Hypothalamus (tissue), 51 donors: ENCODE measurements at regions not wholly inside any gene's neighbourhood (a gene's known extent, or its start where the extent isn't known, plus 50 kb on each side); places are given as distances from the start of the nearest gene placed in this dataset.
"Not testable (repeated sequence)": the region's sequence is repeated elsewhere in the genome, so short reads cannot be mapped to it uniquely, and the experiment has no call there.

Experiments used
- DNase-seq, 51 donors: peaks; one replicate each; lab custom pipeline; 2025; lab: John Stamatoyannopoulos, UW

DNA sequence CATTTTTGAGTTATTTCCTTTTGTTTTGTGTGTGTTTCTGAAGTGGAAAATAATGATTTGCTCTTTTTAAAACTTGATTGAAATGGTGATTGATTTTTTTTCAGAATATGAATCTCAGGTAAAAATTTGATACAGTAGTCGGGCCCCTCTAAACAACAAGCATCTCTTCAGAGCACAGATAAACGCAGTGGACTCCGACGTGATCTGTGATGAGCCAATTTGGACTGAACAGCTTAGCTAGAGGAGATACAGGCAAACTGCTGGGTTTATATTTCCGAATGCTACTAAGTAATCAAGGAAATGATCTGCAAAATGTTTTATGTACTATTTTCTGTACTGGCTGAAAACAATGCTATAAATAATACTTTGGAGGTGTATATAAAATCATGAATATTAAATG lies 705.7 kb upstream of the RGS18 start:
- DNase-seq = no peak

GRCh38 chr1:191453487-191453886 lies 704.8 kb upstream of the RGS18 start:
- no peak for DNase-seq

- no peak for DNase-seq
These were observed 700.4 kb upstream of the RGS18 start for GRCh38 chr1:191457889-191458288.

DNA sequence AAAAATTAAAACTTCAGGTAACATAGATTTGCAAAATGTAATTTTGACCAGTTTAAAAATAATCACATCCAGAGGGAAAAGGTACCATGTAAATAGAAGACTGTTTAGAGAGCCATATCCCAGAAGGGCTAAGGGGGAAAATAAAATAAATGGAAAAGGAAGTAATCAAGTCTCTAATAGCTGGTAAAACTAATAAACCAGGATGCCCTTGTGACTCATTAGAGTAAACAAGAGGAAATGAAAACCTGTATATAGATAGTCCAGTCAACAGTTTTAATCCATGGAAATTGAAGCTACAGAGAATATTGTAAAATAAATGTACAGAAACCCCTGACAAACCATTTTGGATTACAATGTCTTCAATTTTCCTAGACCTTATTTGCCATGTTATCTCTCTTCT lies 698.0 kb upstream of the RGS18 start:
- no peak for DNase-seq

GRCh38 chr1:191483988-191484387 lies 674.3 kb upstream of the RGS18 start:
- DNase-seq = no peak

DNA sequence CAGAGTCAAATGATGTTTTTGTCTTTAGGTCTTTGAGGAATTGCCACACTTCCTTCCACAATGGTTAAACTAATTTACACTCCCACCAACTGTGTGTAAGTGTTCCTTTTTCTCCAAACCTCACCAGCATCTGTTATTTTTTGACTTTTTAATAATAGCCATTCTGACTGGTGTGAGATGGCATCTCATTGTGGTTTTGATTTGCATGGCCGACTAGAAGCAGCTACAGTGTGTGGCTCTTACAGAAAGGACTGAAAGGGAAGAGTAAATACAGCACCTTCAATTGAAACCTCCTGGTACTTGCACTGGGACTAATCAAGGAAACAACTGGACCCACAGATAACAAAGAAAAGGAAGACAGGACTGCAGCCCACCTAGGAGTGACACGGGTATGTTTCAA lies 668.0 kb upstream of the RGS18 start:
- DNase-seq = no peak

DNA sequence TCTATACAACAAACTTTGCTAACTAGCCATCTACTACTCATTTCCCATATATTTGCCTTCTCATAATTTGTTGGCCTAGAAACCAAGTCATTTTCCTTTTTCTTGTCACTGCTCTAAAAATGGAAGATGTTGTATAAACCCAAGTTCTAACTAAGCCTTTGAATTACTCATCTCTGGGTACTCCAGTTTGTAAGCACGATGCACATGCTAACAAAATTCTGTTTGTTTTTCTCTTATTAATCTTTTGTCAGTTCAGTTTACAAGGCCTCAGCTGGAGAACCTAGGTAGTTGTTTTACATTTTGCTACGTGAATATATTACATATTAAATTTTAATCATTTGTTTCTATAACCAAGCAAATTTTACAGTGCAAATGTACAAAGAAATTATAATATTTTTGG lies 663.2 kb upstream of the RGS18 start:
- DNase-seq = no peak

- DNase-seq = no peak
These were observed 659.9 kb upstream of the RGS18 start for GRCh38 chr1:191498318-191498717.

GRCh38 chr1:191498825-191499224 lies 659.4 kb upstream of the RGS18 start:
- DNase-seq = no peak

- DNase-seq = no peak
These were observed 653.3 kb upstream of the RGS18 start for GRCh38 chr1:191504999-191505398.

DNA sequence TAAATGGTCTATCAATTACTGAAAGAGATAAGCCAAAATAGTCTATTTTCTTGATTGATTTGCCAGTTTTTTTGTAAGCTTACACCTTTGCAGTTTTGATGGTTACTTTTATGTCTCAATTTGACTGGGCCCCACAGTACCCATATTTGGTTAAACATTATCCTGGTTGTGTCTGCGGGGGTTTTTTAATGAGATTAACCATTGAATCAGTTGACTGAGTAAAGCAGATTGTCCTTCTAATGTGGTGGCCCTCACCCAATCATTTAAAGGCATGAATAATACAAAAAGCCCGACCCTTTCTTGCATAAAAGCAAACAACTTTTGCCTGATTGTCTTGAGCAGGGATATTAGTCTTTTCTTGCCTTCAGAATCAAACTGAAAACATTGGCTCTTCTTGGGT lies 650.0 kb upstream of the RGS18 start:
- no peak for DNase-seq

- DNase-seq = not testable (repeated sequence)
These were observed 646.8 kb upstream of the RGS18 start for GRCh38 chr1:191511480-191511879.

GRCh38 chr1:191517826-191518225 lies 640.4 kb upstream of the RGS18 start:
- DNase-seq = no peak

DNA sequence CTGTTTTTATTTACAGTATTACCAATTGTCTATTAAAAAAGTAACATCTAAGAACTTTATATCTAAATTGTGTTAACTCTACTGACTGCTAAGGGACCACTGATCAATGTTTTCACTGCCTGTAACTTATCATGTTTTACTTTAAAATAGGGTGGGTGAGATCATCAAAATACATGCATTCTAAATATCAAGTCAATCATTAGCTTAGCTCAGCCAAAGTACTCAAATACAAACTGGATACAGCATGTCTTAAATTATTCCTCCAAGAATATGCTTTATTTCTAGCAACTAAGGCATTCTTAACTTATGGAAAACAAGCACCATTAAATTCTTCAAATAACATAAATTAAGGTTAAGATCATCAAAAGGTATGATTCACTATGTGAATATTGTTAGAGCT lies 638.7 kb upstream of the RGS18 start:
- DNase-seq = no peak

DNA sequence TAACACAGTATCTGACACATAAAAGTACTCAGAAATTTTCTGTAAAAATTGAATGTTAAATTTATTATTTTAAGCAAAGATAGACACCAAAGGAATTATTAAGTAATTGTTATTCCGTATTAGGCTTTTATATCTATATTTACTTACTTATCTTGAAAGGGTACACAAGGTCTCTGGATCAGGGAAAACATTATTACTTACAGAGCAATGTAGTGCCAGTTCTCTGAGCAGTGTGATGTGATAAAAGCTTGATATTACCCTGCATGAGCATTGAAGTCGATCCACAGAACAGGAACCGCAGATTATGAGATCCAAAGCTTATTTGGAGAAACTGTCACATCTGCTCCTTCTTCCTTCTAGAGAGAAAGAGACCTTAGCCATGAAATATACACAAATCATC lies 637.9 kb upstream of the RGS18 start:
- DNase-seq = no peak

DNA sequence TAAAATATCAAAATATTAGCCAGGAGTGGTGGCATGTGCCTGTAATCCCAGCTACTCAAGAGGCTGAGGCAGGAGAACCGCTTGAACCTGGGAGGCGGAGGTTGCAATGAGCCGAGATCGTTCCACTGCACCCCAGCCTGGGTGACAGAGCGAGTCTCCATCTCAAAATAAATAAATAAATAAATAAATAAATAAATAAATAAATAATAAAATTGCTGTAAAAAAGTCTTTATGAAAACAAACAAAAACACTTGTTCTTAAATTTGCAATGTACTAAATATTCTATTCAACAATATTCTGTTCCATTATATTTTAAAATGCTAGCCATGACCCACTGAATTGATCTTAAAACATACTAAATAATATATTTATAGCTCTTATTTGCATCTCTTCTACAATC lies 632.3 kb upstream of the RGS18 start:
- DNase-seq = not testable (repeated sequence)

DNA sequence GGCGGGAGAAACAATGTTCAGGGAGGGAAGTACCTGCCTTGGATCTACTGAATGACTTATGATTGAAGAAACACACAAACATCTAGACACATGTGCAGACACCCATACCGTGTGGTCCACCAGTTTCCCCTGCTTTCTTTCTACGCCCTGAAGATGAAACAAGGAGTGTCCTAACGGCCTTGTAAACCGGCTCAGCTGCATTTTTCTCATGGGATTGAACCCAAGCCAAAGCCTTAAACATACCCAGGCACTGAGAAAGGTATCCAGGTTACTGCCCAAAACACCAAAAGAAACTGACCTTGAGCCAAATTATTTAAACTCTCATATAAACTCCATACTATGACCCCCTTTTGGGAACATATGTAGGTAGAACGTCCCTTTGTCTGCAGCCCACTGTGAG lies 630.0 kb upstream of the RGS18 start:
- no peak for DNase-seq

DNA sequence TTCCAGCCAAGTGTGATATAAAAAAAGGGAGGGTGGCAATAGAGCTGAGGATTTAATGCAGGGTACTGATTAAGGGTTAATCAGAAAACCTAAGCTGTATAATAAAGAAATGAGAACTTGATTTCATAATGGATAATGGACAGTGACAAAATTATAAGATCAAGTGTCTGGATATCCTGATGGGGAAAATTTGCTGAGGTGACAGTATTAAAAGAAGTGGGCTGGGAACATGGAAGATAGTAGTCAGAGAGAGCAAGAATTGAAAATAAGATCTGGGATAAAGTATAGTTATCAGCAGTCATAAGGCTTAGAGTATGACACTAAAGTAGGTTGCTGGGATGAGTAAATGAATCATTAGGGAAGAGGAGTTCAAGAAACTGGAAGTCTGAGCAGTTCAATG lies 627.3 kb upstream of the RGS18 start:
- DNase-seq = no peak

GRCh38 chr1:191533254-191533653 lies 625.0 kb upstream of the RGS18 start:
- no peak for DNase-seq

DNA sequence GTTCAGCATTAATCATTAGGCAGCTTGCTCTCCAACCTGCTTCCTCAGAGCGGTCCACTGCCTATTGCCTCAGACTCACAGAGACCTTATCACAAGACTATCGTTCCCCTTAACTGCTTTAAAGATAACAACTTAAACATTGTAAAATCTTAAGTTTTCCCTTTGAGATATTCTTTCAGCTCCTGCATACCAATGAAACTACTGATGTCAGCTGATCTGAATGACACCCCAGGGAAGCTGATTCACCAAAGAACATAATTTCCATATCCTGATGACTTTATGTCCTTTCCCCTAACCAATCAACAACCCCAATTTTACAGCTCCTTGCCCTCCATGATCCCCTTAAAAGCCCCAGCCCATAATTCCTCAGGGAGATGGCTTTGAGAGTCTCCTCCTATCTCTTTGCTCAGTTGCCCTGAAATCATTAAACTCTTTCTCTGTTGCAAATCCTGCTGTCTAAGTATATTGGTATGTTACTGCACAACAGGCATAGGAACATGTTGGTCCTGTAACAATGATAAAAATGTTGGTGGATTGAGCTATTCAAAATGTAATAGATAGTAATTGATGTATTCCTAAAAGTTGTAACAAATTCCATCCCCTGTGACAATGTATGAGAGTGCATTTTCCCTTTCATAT lies 621.4 kb upstream of the RGS18 start:
- DNase-seq = no peak

DNA sequence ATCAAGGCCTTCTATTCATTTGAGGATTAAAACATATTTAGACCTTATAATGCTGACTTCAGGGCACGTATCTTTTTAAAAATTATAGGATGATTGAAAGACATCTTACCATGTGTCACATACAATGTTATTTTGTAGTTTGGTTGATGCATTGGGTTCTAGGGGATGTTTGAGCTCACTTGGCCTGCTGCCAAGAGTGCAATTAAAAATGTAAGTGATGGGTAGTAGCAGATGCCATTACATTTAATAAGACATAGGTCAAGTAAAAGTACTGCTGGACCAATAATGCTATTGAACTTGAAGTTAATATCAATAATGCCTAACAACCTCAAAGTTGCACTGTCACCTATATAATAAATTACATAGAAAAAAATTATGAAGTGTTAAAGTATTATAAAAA lies 616.5 kb upstream of the RGS18 start:
- no peak for DNase-seq

GRCh38 chr1:191542444-191542843 lies 615.8 kb upstream of the RGS18 start:
- DNase-seq = no peak

- DNase-seq = no peak
These were observed 611.5 kb upstream of the RGS18 start for GRCh38 chr1:191546803-191547202.
